ENCODE measurements at regions not wholly inside any gene's neighbourhood (a gene's known extent, or its start where the extent isn't known, plus 50 kb on each side); places are given as distances from the start of the nearest gene placed in this dataset.

GRCh38 chr6:97790926-97791590 lies 508.0 kb upstream of the MMS22L start:
- no peaks in the 10 kb centered on the region for H3K36me3 ChIP-seq (ENCODE audit: insufficient read depth, low read length)

GRCh38 chr6:97805596-97805995 lies 522.6 kb upstream of the MMS22L start:
- no peak overlapping the region for H3K4me3 ChIP-seq (ENCODE audit: low read depth, low read length)
- no peaks in the 10 kb centered on the region for H3K36me3 ChIP-seq (ENCODE audit: insufficient read depth, low read length)
- H3K27ac ChIP-seq (ENCODE audit: low read depth, low read length): no peak overlapping the region
- H3K79me2 ChIP-seq (ENCODE audit: control insufficient read depth, insufficient read depth, low read length, unreplicated experiment): no peaks in the 10 kb centered on the region
- H2AFZ ChIP-seq (ENCODE audit: low read length, unreplicated experiment): no peak overlapping the region
- no peaks in the 10 kb centered on the region for H3K4me1 ChIP-seq (ENCODE audit: control insufficient read depth, insufficient read depth, low read length, unreplicated experiment)
- H3K27me3 ChIP-seq (ENCODE audit: insufficient read depth, low read length): no peaks in the 10 kb centered on the region

More at GRCh38 chr6:97790926-97791590, 508.0 kb upstream of the MMS22L start:
- H3K4me3 ChIP-seq (ENCODE audit: low read depth, low read length): no peak overlapping the region
- H3K27ac ChIP-seq (ENCODE audit: low read depth, low read length): no peak overlapping the region
- H3K79me2 ChIP-seq (ENCODE audit: control insufficient read depth, insufficient read depth, low read length, unreplicated experiment): no peaks in the 10 kb centered on the region
- no peak overlapping the region for H2AFZ ChIP-seq (ENCODE audit: low read length, unreplicated experiment)
- H3K4me1 ChIP-seq (ENCODE audit: control insufficient read depth, insufficient read depth, low read length, unreplicated experiment): no peaks in the 10 kb centered on the region
- H3K27me3 ChIP-seq (ENCODE audit: insufficient read depth, low read length): peaks cover 3% of the 10 kb centered on the region; the same call in 1 of the 2 replicates

DNA sequence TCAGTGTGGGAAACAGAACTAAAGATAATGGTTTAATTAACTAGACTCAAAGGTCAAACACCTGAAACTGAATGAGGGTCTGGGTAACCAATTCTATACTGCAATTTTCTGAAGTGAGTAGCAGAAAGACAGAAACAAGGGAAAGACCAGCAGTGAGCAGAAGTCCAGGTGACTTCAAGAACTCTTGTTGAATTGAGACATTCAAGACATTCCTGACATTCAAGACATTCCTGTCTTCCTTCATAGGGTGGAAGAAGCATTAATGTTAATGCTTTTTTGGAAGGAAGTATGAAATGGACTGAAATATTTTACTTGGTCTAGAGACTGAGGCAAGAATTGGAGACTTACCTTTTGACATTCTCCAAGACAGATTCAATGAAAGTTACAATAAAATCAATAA lies 529.9 kb upstream of the MMS22L start:
- H3K27ac ChIP-seq (ENCODE audit: low read depth, low read length): no peak overlapping the region
- no peak overlapping the region for H3K4me3 ChIP-seq (ENCODE audit: low read depth, low read length)

GRCh38 chr6:97813889-97814567 lies 531.0 kb upstream of the MMS22L start:
- Histone ChIP-seq H3K36me3 (ENCODE audit: insufficient read depth, low read length) (no peaks in the 10 kb centered on the region), H3K27ac (ENCODE audit: low read depth, low read length) (no peak overlapping the region), H3K4me1 (ENCODE audit: control insufficient read depth, insufficient read depth, low read length, unreplicated experiment) (no peaks in the 10 kb centered on the region), H3K79me2 (ENCODE audit: control insufficient read depth, insufficient read depth, low read length, unreplicated experiment) (no peaks in the 10 kb centered on the region), H3K27me3 (ENCODE audit: insufficient read depth, low read length) (peaks cover 14% of the 10 kb centered on the region), H3K4me3 (ENCODE audit: low read depth, low read length) (no peak overlapping the region), H2AFZ (ENCODE audit: low read length, unreplicated experiment) (no peak overlapping the region)

More for the DNA sequence above, 529.9 kb upstream of the MMS22L start:
- H3K27me3 ChIP-seq (ENCODE audit: insufficient read depth, low read length): peaks cover 7% of the 10 kb centered on the region; the same call in 1 of the 2 replicates
- no peak overlapping the region for H2AFZ ChIP-seq (ENCODE audit: low read length, unreplicated experiment)
- no peaks in the 10 kb centered on the region for H3K36me3 ChIP-seq (ENCODE audit: insufficient read depth, low read length)
- H3K4me1 ChIP-seq (ENCODE audit: control insufficient read depth, insufficient read depth, low read length, unreplicated experiment): no peaks in the 10 kb centered on the region
- H3K79me2 ChIP-seq (ENCODE audit: control insufficient read depth, insufficient read depth, low read length, unreplicated experiment): no peaks in the 10 kb centered on the region

DNA sequence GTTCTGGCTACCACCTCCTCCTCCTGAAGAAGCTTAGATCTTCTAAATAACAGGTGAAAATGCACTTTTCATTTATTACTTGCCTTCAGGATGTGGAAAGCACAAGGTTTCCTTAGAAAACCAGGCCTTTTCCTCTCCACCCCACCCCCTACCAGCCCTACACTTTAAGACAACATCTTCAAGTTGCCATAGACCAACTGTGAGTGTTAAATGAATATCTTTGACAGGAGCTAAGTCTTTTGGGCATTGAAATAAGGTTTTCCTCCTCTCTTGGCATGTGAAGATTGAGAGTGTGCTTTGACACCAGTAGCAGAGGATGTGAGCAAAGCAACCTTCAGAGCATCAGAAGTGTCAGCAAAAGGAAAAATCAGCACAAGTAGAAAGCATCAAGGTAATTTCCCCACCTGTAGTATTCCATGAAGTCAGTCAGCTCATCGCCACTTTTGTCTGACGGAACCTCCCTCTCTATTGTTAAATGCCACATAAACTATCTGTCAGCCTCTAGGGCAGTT lies 532.3 kb upstream of the MMS22L start:
- H2AFZ ChIP-seq (ENCODE audit: low read length, unreplicated experiment): no peak overlapping the region
- no peaks in the 10 kb centered on the region for H3K4me1 ChIP-seq (ENCODE audit: control insufficient read depth, insufficient read depth, low read length, unreplicated experiment)
- peaks cover 27% of the 10 kb centered on the region for H3K27me3 ChIP-seq (ENCODE audit: insufficient read depth, low read length)
- H3K4me3 ChIP-seq (ENCODE audit: low read depth, low read length): no peak overlapping the region
- no peak overlapping the region for H3K27ac ChIP-seq (ENCODE audit: low read depth, low read length)
- H3K79me2 ChIP-seq (ENCODE audit: control insufficient read depth, insufficient read depth, low read length, unreplicated experiment): no peaks in the 10 kb centered on the region
- no peaks in the 10 kb centered on the region for H3K36me3 ChIP-seq (ENCODE audit: insufficient read depth, low read length)

- Histone ChIP-seq H3K27me3 (ENCODE audit: insufficient read depth, low read length) (peaks cover 28% of the 10 kb centered on the region), H3K27ac (ENCODE audit: low read depth, low read length) (no peak overlapping the region), H3K79me2 (ENCODE audit: control insufficient read depth, insufficient read depth, low read length, unreplicated experiment) (no peaks in the 10 kb centered on the region), H3K36me3 (ENCODE audit: insufficient read depth, low read length) (no peaks in the 10 kb centered on the region), H2AFZ (ENCODE audit: low read length, unreplicated experiment) (no peak overlapping the region), H3K4me1 (ENCODE audit: control insufficient read depth, insufficient read depth, low read length, unreplicated experiment) (no peaks in the 10 kb centered on the region), H3K4me3 (ENCODE audit: low read depth, low read length) (no peak overlapping the region)
These were observed 533.5 kb upstream of the MMS22L start for GRCh38 chr6:97816526-97816925.

DNA sequence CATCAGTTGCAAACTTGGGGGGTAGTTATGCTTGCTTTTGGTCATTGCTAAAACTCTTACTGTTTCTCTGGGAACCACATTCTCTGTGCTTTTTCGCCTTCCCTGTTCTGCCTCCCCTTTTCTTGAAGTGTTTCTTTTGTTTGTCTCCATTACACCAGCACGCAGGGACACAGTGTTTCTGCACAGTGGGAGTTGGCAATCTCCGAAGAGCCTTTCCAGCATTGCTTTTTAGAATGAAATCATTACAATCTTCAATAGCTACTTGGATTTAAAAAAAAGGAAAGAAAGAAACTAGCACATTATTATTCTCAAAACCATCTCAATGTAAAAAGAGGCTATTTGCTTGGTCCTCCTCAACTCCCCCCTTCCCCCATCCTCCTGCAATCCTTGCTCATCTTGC lies 536.7 kb upstream of the MMS22L start:
- no peaks in the 10 kb centered on the region for H3K36me3 ChIP-seq (ENCODE audit: insufficient read depth, low read length)
- H3K79me2 ChIP-seq (ENCODE audit: control insufficient read depth, insufficient read depth, low read length, unreplicated experiment): no peaks in the 10 kb centered on the region
- H3K27me3 ChIP-seq (ENCODE audit: insufficient read depth, low read length): peaks cover 28% of the 10 kb centered on the region
- H2AFZ ChIP-seq (ENCODE audit: low read length, unreplicated experiment): no peak overlapping the region
- no peak overlapping the region for H3K4me3 ChIP-seq (ENCODE audit: low read depth, low read length)
- no peaks in the 10 kb centered on the region for H3K4me1 ChIP-seq (ENCODE audit: control insufficient read depth, insufficient read depth, low read length, unreplicated experiment)
- H3K27ac ChIP-seq (ENCODE audit: low read depth, low read length): no peak overlapping the region

DNA sequence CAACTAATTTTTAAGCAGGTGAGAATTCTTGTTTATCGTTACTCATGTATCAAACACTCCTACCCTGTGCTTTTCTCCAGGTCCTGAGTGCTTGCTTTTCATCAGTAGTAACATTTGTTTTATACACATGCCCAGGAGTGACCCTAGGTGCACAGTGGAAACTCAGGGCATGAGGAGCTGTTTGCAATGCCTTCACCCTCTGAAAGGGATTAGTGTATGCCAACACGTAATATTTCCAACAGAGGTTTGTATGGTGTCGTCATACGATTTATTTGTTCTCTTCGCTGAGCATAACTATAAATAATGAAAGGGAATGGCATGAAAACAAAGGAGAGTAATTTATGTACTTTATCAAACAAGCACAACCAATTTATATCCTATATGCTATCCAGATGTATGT lies 537.4 kb upstream of the MMS22L start:
- Histone ChIP-seq H3K27ac (ENCODE audit: low read depth, low read length) (no peak overlapping the region), H3K4me3 (ENCODE audit: low read depth, low read length) (no peak overlapping the region), H3K4me1 (ENCODE audit: control insufficient read depth, insufficient read depth, low read length, unreplicated experiment) (no peaks in the 10 kb centered on the region), H3K36me3 (ENCODE audit: insufficient read depth, low read length) (no peaks in the 10 kb centered on the region), H3K27me3 (ENCODE audit: insufficient read depth, low read length) (peaks cover 26% of the 10 kb centered on the region), H2AFZ (ENCODE audit: low read length, unreplicated experiment) (no peak overlapping the region), H3K79me2 (ENCODE audit: control insufficient read depth, insufficient read depth, low read length, unreplicated experiment) (no peaks in the 10 kb centered on the region)

- Histone ChIP-seq H3K4me3 (ENCODE audit: low read depth, low read length) (no peak overlapping the region), H3K27me3 (ENCODE audit: insufficient read depth, low read length) (peaks cover 20% of the 10 kb centered on the region), H3K36me3 (ENCODE audit: insufficient read depth, low read length) (no peaks in the 10 kb centered on the region), H2AFZ (ENCODE audit: low read length, unreplicated experiment) (no peak overlapping the region), H3K79me2 (ENCODE audit: control insufficient read depth, insufficient read depth, low read length, unreplicated experiment) (no peaks in the 10 kb centered on the region), H3K27ac (ENCODE audit: low read depth, low read length) (no peak overlapping the region), H3K4me1 (ENCODE audit: control insufficient read depth, insufficient read depth, low read length, unreplicated experiment) (no peaks in the 10 kb centered on the region)
These were observed 539.6 kb upstream of the MMS22L start for GRCh38 chr6:97822632-97823031.

DNA sequence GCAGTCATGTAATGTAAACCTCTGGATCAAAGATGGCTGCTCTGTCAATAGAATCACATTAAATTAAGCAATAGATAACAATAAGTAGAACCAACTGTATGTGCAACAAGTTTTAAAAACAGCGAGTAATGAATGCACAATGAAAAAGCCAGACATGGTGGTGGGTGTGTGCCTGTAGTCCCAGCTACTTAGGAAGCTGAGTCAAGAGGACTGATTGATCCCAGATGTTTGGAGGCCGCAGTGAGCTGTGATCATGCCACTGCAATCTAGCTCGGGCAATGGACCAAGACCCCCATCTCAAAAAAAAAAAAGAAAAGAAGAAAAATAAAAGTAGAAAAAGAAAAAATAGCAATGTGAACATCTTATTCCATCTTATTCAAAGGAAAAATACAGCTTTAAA lies 558.7 kb upstream of the MMS22L start:
- H3K79me2 ChIP-seq (ENCODE audit: control insufficient read depth, insufficient read depth, low read length, unreplicated experiment): no peaks in the 10 kb centered on the region
- no peak overlapping the region for H2AFZ ChIP-seq (ENCODE audit: low read length, unreplicated experiment)
- no peaks in the 10 kb centered on the region for H3K36me3 ChIP-seq (ENCODE audit: insufficient read depth, low read length)
- no peak overlapping the region for H3K4me3 ChIP-seq (ENCODE audit: low read depth, low read length)
- no peak overlapping the region for H3K27ac ChIP-seq (ENCODE audit: low read depth, low read length)
- no peaks in the 10 kb centered on the region for H3K27me3 ChIP-seq (ENCODE audit: insufficient read depth, low read length)
- no peaks in the 10 kb centered on the region for H3K4me1 ChIP-seq (ENCODE audit: control insufficient read depth, insufficient read depth, low read length, unreplicated experiment)

- Histone ChIP-seq H3K4me3 (ENCODE audit: low read depth, low read length) (no peak overlapping the region), H3K4me1 (ENCODE audit: control insufficient read depth, insufficient read depth, low read length, unreplicated experiment) (no peaks in the 10 kb centered on the region), H3K79me2 (ENCODE audit: control insufficient read depth, insufficient read depth, low read length, unreplicated experiment) (no peaks in the 10 kb centered on the region), H3K27ac (ENCODE audit: low read depth, low read length) (no peak overlapping the region), H2AFZ (ENCODE audit: low read length, unreplicated experiment) (no peak overlapping the region), H3K27me3 (ENCODE audit: insufficient read depth, low read length) (no peaks in the 10 kb centered on the region), H3K36me3 (ENCODE audit: insufficient read depth, low read length) (no peaks in the 10 kb centered on the region)
These were observed 559.5 kb upstream of the MMS22L start for GRCh38 chr6:97842521-97842920.

Data from ACC112 (cell line).